K562 (cell line): ENCODE measurements at regions not wholly inside any gene's neighbourhood (a gene's known extent, or its start where the extent isn't known, plus 50 kb on each side); places are given as distances from the start of the nearest gene placed in this dataset.

Experiments
- ARID4B ChIP-seq: sonication (generic); formaldehyde crosslinking; IDR thresholded peaks from 2 replicates; pipeline ENCODE4 v1.8.0; 2022; ENCODE audit warnings: mild to moderate bottlenecking, missing genetic modification reagents
- BCOR ChIP-seq: fragments of 450-650 bp; IDR thresholded peaks from 2 replicates; pipeline ENCODE4 v1.6.1; 2016
- BHLHE40 ChIP-seq: IDR thresholded peaks from 2 replicates; pipeline ENCODE4 v1.6.1; 2011; ENCODE audit warnings: low read length, improper control_type of control experiment
- BRF2 ChIP-seq: IDR thresholded peaks from 3 replicates; pipeline ENCODE4 v1.6.1; 2011; ENCODE audit warnings: borderline replicate concordance, mild to moderate bottlenecking; ENCODE audit not compliant: insufficient read length, insufficient read depth
- CC2D1A ChIP-seq: fragments of 450-650 bp; IDR thresholded peaks from 2 replicates; pipeline ENCODE4 v1.6.1; 2017; ENCODE audit warnings: mild to moderate bottlenecking
- CHD2 ChIP-seq: IDR thresholded peaks from 2 replicates; pipeline ENCODE4 v1.6.1; 2011; ENCODE audit warnings: low read depth, low read length
- CTBP1 ChIP-seq: fragments of 450-650 bp; IDR thresholded peaks from 2 replicates; pipeline ENCODE4 v1.6.1; 2016; ENCODE audit warnings: borderline replicate concordance
- ELF1 ChIP-seq: fragments of 200-800 bp; sonication (Bioruptor generic); IDR thresholded peaks from 2 replicates; pipeline ENCODE4 v1.6.1; 2016; ENCODE audit warnings: missing genetic modification characterization, missing compliant biosample characterization
- ETV1 ChIP-seq: fragments of 450-650 bp; conservative IDR thresholded peaks from 2 replicates; pipeline ENCODE4 v1.6.1; 2016; ENCODE audit warnings: missing genetic modification characterization, control low read depth, low read depth, missing compliant biosample characterization
- FOXJ3 ChIP-seq: sonication (generic); formaldehyde crosslinking; IDR thresholded peaks from 2 replicates; pipeline ENCODE4 v1.4.0; 2020; ENCODE audit warnings: mild to moderate bottlenecking, missing genetic modification reagents
- HIVEP1 ChIP-seq: fragments of 250-450 bp; sonication (Bioruptor Pico); IDR thresholded peaks from 2 replicates; pipeline ENCODE4 v1.4.0; 2020; ENCODE audit warnings: mild to moderate bottlenecking
- HMG20A ChIP-seq: fragments of 450-650 bp; formaldehyde crosslinking; conservative IDR thresholded peaks from 2 replicates; pipeline ENCODE4 v1.4.0; 2020; ENCODE audit warnings: mild to moderate bottlenecking, mixed read lengths
- HOXB6 ChIP-seq: fragments of 250-450 bp; sonication (Bioruptor Pico); IDR thresholded peaks from 2 replicates; pipeline ENCODE4 v1.5.1; 2022; ENCODE audit warnings: mild to moderate bottlenecking, borderline replicate concordance
- NR2C2 ChIP-seq, 2 experiments: fragments of 200-800 bp in 1 of 2; sonication (Bioruptor generic) in 1 of 2; sonication (generic) in 1 of 2; formaldehyde crosslinking in 1 of 2; IDR thresholded peaks; 2 replicates each; pipeline versions ENCODE4 v1.6.1 to v1.8.0; 2016 to 2022; ENCODE audit warnings: mild to moderate bottlenecking in 1 of 2, missing compliant biosample characterization in 1 of 2, missing genetic modification characterization in 1 of 2, missing genetic modification reagents in 1 of 2
- NR4A1 ChIP-seq, 2 experiments: fragments of 250-450 bp in 1 of 2; fragments of 450-650 bp in 1 of 2; sonication (Bioruptor Pico) in 1 of 2; IDR thresholded peaks; 2 replicates each; pipeline versions ENCODE4 v1.4.0 to v1.6.1; 2016 to 2020; ENCODE audit warnings: mild to moderate bottlenecking in 2 of 2, missing compliant biosample characterization in 1 of 2, missing genetic modification characterization in 1 of 2, moderate library complexity in 1 of 2
- PHB2 ChIP-seq: fragments of 450-650 bp; IDR thresholded peaks from 2 replicates; pipeline ENCODE4 v1.6.1; 2017; ENCODE audit warnings: low read depth
- RBM14 ChIP-seq: fragments of 200-400 bp; formaldehyde crosslinking; IDR thresholded peaks from 2 replicates; pipeline ENCODE4 v1.6.1; 2018; ENCODE audit warnings: low read depth, mild to moderate bottlenecking, low read length, moderate library complexity, borderline replicate concordance; ENCODE audit not compliant: insufficient read depth
- RBM17 ChIP-seq: fragments of 200-400 bp; formaldehyde crosslinking; IDR thresholded peaks from 2 replicates; pipeline ENCODE4 v1.6.1; 2017; ENCODE audit warnings: low read depth, mild to moderate bottlenecking, low read length, borderline replicate concordance
- SAFB2 ChIP-seq: fragments of 200-400 bp; formaldehyde crosslinking; IDR thresholded peaks from 2 replicates; pipeline ENCODE4 v1.6.1; 2018; ENCODE audit warnings: borderline replicate concordance, low read length, low read depth, moderate library complexity; ENCODE audit not compliant: severe bottlenecking
- SRF ChIP-seq, 2 experiments: fragments of 250-450, 450-650 bp in 1 of 2; sonication (Bioruptor Pico) in 1 of 2; sonication (generic) in 1 of 2; formaldehyde crosslinking; IDR thresholded peaks; 2 replicates each; pipeline versions ENCODE4 v1.5.0 to v1.5.1; 2020 to 2022; ENCODE audit warnings: mild to moderate bottlenecking in 1 of 2, missing genetic modification reagents in 1 of 2
- ZFP30 ChIP-seq: fragments of 250-450 bp; sonication (Bioruptor Pico); IDR thresholded peaks from 2 replicates; pipeline ENCODE4 v1.8.0; 2022; ENCODE audit warnings: moderate library complexity, mild to moderate bottlenecking, inconsistent platforms, borderline replicate concordance
- ZNF12 ChIP-seq: sonication (generic); formaldehyde crosslinking; IDR thresholded peaks from 2 replicates; pipeline ENCODE4 v1.4.0; 2020; ENCODE audit warnings: mild to moderate bottlenecking, missing genetic modification reagents

GRCh38 chr6:15086348-15087158 is 159.3 kb upstream of the JARID2 start (continued):
- TF ChIP-seq CHD2 (0 out of 2 replicates have a peak, but pooled peaks have one; percentile 2), HOXB6 (CRISPR knock-in tag) (no peak), HIVEP1 (CRISPR knock-in tag) (no peak), NR2C2 (CRISPR knock-in tag; IDR thresholded peaks at IDR 0.05) (peak; percentile 43; the same call in 1 of the 2 replicates), NR2C2 (tag; IDR thresholded peaks at IDR 0.05) (peak; percentile 77), RBM17 (no peak), CC2D1A (peak; percentile 34; the same call in 1 of the 2 replicates), BHLHE40 (peak; percentile 81), HMG20A (no peak), ZFP30 (CRISPR knock-in tag) (no peak), CTBP1 (peak; percentile 61; the same call in 1 of the 2 replicates), RBM14 (no peak), PHB2 (0 out of 2 replicates have a peak, but pooled peaks have one; percentile 28), ARID4B (CRISPR knock-in tag) (no peak), SRF (CRISPR knock-in tag; IDR thresholded peaks at IDR 0.05) (0 out of 4 replicates have a peak, but pooled peaks of 1 of the 2 experiments have one; percentile 20), ZNF12 (no peak), FOXJ3 (CRISPR knock-in tag) (no peak), SAFB2 (no peak), BRF2 (no peak), NR4A1 (CRISPR knock-in tag; IDR thresholded peaks at IDR 0.05) (no peak), NR4A1 (tag; IDR thresholded peaks at IDR 0.05) (0 out of 2 replicates have a peak, but pooled peaks have one; percentile 67), ETV1 (tag) (peak; percentile 77), BCOR (peak; percentile 86), ELF1 (tag) (peak; percentile 47; the same call in 1 of the 2 replicates)
